ENCODE measurements at regions not wholly inside any gene's neighbourhood (a gene's known extent, or its start where the extent isn't known, plus 50 kb on each side); places are given as distances from the start of the nearest gene placed in this dataset.
A peak's percentile ranks its signal among the peaks of the same experiment; 100 is the strongest.
"Not testable (repeated sequence)": the region's sequence is repeated elsewhere in the genome, so short reads cannot be mapped to it uniquely, and the experiment has no call there.

DNA sequence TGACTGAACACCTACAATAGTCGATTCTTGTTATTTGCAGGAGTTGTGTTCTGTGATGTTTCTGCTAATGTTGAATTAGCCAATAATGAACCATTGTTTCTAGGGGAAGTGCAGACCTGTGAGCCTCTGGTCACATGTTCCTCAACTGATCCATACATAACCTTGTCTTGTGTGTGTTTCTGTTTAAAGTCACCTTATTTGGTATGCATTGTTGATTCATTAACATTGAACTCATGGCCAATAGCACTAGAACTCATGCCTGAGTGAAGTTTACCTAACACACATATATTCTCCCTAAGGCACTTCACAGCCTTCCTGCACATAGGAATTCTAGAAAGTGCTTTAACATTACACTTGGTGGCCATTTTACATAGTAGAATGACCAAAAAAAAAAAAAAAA is 271.8 kb upstream of the PLET1 start:
- peaks cover 3% of the 10 kb centered on the region for H3K27me3 Mint-ChIP-seq
- no peak overlapping the region for H3K27ac Mint-ChIP-seq
- no peak overlapping the region for H3K4me3 Mint-ChIP-seq
- no peaks in the 10 kb centered on the region for H3K4me1 Mint-ChIP-seq
- no peaks in the 10 kb centered on the region for H3K36me3 Mint-ChIP-seq
- H3K9me3 Mint-ChIP-seq, result peaks cover 0 to 2% (median 1%) of the 10 kb centered on the region in 3 donors

DNA sequence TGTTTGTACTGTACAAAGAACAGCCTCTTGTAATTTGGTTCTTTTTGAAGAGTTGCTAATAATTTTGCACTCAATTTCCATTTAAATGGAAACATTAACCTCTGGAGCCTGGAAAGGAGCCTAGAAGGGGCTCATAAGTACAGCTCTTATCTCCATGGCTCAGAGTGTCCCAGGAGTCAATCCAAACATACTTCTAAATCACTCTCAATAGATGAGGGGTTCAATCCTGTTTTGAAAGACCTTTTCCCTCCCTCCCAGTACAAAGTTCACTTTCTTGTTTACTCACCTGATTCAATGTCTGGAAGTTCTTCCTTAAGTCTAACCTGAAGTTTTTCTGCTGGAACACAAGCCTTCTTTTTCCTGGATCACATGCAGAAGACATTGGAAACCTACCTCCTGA is 273.0 kb upstream of the PLET1 start:
- Mint-ChIP-seq H3K4me3 (no peak overlapping the region), H3K36me3 (peaks cover 1% of the 10 kb centered on the region), H3K4me1 (no peaks in the 10 kb centered on the region), H3K27me3 (peaks cover 4% of the 10 kb centered on the region), H3K27ac (no peak overlapping the region), H3K9me3 (peaks cover 0 to 2% (median 1%) of the 10 kb centered on the region in 3 donors)

DNA sequence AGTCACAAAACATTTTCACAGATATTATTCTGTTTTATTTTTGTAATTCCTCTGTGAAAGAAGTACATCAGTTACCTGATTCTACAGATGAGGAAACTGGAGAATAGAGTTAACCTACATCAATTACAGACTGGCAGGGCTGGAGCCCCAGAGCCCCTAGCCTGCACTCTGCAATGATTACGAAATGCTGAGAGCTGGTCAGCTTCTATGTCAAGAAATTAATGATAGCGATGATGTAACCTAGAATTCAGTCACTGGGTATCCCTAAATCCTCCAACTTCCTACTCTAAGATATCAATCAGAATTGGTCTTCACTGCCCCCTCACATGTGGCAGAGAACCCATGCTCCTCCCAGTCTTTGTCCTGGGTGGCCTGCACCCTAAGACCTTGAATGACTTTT is 273.5 kb upstream of the PLET1 start:
- H3K36me3 Mint-ChIP-seq, result peaks cover 1% of the 10 kb centered on the region
- peaks cover 0 to 2% (median 1%) of the 10 kb centered on the region in 3 donors for H3K9me3 Mint-ChIP-seq
- H3K27me3 Mint-ChIP-seq, result peaks cover 7% of the 10 kb centered on the region
- no peak overlapping the region for H3K27ac Mint-ChIP-seq
- H3K4me1 Mint-ChIP-seq, result no peaks in the 10 kb centered on the region
- H3K4me3 Mint-ChIP-seq, result no peak overlapping the region

DNA sequence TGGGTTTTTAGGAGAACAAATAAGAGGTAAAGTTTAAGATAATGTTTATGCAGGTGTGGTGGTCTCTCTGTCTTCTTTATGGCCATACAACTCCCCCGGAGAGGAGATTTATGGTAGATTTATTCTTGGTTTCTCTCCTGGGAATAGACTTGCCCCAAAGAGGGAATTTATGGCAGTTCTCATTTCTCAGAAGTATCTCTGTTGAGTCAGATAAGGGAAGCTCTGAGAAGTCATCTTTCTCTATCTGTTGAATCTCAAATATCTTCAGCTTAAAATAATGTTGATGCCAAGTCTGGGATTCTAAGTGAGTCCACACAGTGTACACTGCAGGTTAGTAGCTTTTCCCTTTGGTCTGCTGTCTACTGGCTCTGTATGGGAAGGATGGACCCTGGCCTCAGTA is 276.4 kb upstream of the PLET1 start:
- Mint-ChIP-seq H3K4me1 (no peaks in the 10 kb centered on the region), H3K27me3 (peaks cover 7% of the 10 kb centered on the region), H3K4me3 (no peak overlapping the region), H3K9me3 (no peaks in the 10 kb centered on the region), H3K36me3 (peaks cover 1% of the 10 kb centered on the region), H3K27ac (no peak overlapping the region)

DNA sequence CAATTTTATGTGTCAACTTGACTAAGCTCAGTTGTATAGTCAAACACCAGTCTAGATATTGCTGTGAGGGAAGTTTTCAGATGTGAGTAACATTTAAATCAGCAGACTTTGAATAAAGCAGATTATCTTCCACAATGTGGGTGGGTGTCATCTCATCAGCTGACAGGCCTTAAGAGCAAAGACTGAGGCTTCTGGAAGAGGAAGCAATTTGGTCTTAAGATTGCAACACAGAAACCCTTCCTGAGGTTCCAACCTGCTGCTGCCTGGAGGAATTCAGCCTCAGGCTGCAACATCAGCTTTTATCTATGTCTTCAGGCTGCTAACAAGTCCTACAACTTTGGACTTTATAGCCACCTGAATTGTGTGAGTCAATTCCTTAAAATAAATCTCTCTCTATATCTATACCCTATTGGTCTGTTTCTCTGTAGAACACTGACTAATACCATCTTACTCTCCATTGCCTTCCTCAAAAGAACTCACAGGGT is 277.2 kb upstream of the PLET1 start:
- H3K4me1 Mint-ChIP-seq, result no peaks in the 10 kb centered on the region
- H3K4me3 Mint-ChIP-seq, result no peak overlapping the region
- H3K27me3 Mint-ChIP-seq, result peaks cover 7% of the 10 kb centered on the region

DNA sequence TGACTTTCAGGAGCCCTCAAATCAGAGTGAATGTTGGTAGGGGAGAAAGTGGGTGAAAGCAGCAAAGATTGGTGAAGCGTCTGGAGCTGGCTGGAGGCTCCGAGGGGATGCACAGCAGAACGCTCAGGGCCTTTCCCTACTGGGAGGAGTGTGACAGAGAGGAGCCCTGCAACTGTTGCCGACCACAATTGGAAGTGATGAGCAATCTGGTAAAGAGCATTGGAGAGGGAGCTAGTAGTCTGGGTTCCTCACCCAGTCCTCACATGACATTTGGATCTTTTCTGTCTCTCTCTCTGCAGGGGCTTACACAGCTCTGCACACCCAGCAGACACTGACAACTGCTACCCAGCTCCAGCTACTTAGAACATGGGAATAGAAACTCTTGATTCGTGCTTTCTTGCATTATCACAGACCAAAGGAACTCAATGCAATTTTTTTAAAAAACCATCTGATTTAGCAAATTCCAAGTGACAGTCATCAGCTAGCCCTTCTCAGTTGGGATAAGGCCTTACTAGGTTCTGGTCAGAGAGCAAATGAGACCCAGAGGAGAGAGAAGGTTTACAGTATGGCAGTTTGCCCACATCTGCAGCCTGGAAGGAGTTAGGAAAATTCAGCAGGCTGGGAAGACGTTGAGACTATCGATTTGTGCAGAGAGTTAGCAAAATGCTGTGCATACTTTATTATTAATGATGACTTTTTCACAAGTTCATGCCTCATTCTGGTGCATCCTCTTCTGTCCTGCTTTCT is 278.0 kb upstream of the PLET1 start:
- H3K9me3 Mint-ChIP-seq, result no peaks in the 10 kb centered on the region
- H3K27ac Mint-ChIP-seq, result no peak overlapping the region
- peaks cover 7% of the 10 kb centered on the region for H3K27me3 Mint-ChIP-seq
- no peaks in the 10 kb centered on the region for H3K4me1 Mint-ChIP-seq
- no peak overlapping the region for H3K4me3 Mint-ChIP-seq
- peaks cover 1% of the 10 kb centered on the region for H3K36me3 Mint-ChIP-seq

More for the DNA sequence above, 277.2 kb upstream of the PLET1 start:
- no peaks in the 10 kb centered on the region for H3K9me3 Mint-ChIP-seq
- no peak overlapping the region for H3K27ac Mint-ChIP-seq
- H3K36me3 Mint-ChIP-seq, result peaks cover 1% of the 10 kb centered on the region

DNA sequence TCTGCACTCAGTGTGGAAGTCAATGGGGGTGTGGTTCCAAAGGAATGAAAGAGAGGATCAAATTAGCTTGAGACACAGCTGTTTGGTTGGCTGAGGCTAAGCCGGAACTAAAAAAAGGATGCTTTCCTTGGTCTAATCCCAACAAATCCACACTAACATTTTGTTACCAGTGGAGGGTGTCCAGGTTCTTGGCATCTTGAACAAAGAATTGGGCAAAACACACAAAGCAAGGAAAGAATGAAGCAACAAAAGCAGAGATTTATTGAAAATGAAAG is 278.6 kb upstream of the PLET1 start:
- H3K27ac Mint-ChIP-seq, result peak overlapping the region in 1 of 3 donors; percentile 13
- not testable (repeated sequence) for H3K27me3 Mint-ChIP-seq, H3K4me3 Mint-ChIP-seq, H3K9me3 Mint-ChIP-seq, H3K4me1 Mint-ChIP-seq, H3K36me3 Mint-ChIP-seq

DNA sequence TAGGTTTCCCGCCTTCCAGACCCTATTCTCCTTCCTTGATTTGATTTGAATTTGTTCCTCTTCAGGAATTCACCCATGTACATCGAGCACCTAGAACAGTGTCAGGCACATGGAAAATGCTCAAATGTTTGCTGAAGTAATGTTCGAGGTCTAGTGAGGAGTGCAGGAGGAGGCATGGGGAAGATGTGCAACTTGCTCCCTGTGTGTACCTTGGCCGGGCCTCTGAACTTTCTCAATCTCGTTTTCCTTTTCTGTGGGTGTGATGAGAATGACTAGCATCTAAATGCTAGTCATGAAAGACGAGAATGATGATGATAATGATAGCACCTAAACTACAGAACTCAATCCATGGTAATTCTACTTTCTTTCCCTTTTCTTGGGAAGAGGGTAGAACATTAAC is 279.1 kb upstream of the PLET1 start:
- Mint-ChIP-seq H3K9me3 (no peaks in the 10 kb centered on the region), H3K36me3 (peaks cover 1% of the 10 kb centered on the region), H3K27ac (no peak overlapping the region), H3K4me1 (no peaks in the 10 kb centered on the region), H3K27me3 (peaks cover 8% of the 10 kb centered on the region), H3K4me3 (no peak overlapping the region)

DNA sequence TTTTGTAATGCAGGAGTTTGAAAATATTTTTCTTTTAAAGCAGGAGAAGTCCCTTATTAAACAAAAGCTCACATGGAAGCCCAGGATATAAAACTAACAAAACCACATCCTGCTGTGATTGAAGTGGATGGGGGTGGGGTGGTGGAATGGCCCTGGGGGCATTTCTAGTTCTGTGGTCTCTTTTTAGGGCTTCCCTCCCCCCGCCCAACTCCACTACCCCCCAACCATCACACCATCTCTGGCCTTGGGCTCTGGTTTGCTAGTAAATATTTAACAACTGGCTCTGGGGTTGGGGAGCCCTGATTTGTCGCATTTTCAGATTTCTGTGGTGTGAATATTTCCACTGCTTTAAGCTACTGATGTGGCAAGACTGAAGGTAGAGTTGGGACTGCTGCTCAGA is 279.6 kb upstream of the PLET1 start:
- Mint-ChIP-seq H3K4me1 (no peaks in the 10 kb centered on the region), H3K36me3 (peaks cover 1% of the 10 kb centered on the region), H3K27me3 (peaks cover 9% of the 10 kb centered on the region), H3K9me3 (no peaks in the 10 kb centered on the region), H3K4me3 (no peak overlapping the region), H3K27ac (no peak overlapping the region)

DNA sequence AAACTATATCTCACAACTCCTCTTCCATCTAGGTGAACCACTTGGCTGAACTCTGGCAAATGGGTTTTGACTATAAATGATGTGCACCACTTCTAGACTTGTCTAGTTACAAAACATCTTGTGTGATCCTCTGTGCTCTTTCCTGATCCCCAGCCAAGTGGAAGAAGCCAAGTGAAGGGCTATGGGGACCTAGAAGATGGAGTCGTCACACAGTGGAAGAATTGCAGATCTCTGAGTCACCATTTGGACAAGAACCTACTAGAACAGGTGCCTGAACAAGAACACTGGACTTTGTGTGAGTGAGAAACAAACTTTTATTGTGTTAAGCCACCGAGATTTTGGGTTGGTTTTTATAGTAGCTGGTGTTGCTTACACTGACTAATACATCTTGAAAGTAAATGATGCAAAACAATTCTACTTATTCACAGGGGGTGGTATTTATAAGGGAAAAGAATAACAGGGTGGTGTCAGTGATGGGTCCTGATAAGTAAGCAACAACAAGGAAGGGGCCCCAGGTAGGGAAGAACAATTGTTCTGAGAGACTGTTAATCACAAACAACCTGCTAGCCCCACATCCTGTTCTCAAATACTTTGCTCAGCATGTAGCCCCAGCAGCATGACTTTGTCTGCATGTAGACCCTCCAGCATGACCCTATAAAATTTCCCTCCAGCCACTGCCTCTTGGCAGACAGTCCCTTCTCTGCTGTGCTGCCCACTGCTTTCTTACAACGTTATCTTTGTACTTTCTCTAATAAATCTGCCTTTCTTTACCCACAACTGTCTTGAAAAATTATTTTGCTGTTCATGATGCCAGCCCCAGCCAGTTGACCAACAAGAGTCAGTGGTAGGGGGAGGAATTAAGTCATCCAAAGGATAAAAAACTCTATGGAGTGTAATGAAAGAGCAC is 280.7 kb upstream of the PLET1 start:
- Mint-ChIP-seq H3K9me3 (no peaks in the 10 kb centered on the region), H3K27ac (no peak overlapping the region), H3K4me3 (no peak overlapping the region), H3K4me1 (no peaks in the 10 kb centered on the region), H3K36me3 (peaks cover 1% of the 10 kb centered on the region), H3K27me3 (peaks cover 9% of the 10 kb centered on the region)

DNA sequence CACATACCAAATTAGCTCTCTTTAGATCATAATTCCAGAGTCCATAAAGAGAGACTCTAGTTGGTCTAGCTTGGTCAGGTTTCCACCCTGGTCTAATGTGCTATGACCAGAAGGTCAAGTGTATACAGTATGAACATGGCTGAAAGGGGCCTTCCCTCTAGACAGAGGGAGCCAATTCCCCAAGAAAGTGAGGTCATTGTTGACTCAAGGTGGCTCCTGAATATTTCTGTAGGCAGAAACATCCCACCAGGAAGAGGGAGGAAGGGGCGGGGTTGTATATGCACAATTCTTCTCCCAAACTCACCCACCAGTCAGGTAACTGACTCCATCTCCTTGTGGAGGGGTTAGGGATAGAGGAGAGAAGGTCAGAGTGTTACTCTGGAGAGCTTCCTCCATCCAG is 281.8 kb upstream of the PLET1 start:
- H3K27me3 Mint-ChIP-seq, result peaks cover 9% of the 10 kb centered on the region
- H3K36me3 Mint-ChIP-seq, result peaks cover 1% of the 10 kb centered on the region
- no peak overlapping the region for H3K4me3 Mint-ChIP-seq
- no peak overlapping the region for H3K27ac Mint-ChIP-seq
- H3K9me3 Mint-ChIP-seq, result no peaks in the 10 kb centered on the region
- no peaks in the 10 kb centered on the region for H3K4me1 Mint-ChIP-seq

DNA sequence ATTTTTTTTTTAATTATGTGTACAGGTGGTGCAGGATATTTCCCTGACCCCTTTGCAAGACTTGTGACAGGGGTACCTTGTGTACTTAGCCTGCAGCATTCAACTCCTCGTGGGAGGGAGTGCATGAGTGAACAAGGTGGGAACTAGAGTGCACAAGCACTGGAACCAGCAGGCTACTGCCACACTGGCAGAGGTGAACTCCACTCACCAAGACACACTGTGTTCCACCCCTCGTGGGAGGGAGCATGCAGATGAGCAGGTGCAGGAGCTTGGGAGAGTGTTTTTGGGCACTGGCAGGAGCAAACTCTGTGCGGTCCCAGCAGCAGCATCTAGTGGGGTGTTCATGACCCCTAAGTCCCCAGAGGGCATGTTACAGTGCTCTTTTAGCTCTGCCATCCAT is 282.7 kb upstream of the PLET1 start:
- Mint-ChIP-seq H3K36me3 (peaks cover under 1% of the 10 kb centered on the region), H3K27ac (no peak overlapping the region), H3K4me1 (no peaks in the 10 kb centered on the region), H3K4me3 (no peak overlapping the region), H3K27me3 (peaks cover 7% of the 10 kb centered on the region), H3K9me3 (no peaks in the 10 kb centered on the region)

DNA sequence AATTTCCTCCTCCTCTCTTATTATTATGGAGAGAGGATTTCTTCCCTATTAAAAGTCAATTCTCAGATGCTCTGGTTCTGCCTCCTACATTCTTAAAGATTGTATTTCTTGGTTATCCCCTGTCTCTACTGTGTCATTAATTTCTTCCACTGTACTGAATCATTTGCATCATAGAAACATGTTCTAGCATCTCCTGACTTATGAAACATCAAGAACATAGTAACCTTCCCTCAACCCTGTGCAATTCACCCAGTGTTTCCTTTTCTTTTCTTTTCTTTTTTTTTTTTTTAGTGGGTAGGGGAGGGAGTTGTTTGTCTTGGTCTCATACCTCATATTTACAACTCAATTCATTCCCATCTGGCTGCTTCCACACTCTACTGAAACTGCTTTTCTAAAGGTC is 288.0 kb upstream of the PLET1 start:
- Mint-ChIP-seq H3K27me3 (peaks cover 3% of the 10 kb centered on the region), H3K36me3 (no peaks in the 10 kb centered on the region), H3K4me3 (no peak overlapping the region), H3K27ac (no peak overlapping the region), H3K9me3 (no peaks in the 10 kb centered on the region), H3K4me1 (no peaks in the 10 kb centered on the region)

DNA sequence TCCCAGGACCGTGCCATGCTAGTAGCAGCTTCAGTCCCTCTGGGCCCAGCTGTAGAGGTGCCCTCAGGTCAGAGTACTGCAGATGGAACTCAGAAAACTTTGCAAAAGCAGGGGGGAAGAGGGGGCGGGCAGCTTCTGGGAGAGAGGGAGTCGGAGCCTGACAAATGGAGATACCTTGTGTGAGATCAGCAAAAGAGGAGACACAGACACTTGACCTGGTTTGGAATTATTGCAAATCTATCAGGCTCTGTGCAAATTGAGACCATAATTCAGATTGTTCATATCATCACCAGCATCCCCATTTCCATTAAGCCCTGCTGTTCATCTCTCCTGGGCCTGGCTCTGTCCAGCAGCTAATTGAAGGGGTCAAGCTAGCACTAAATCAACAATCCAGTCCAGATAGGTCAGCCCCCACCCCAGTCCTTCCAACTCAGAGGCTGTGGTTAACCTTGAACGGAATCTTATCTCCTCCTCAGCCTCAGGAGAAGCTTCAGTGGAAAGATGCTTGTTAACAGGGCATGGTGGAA is 292.6 kb upstream of the PLET1 start:
- H3K4me1 Mint-ChIP-seq, result no peaks in the 10 kb centered on the region
- H3K27me3 Mint-ChIP-seq, result peaks cover 1% of the 10 kb centered on the region
- no peak overlapping the region for H3K4me3 Mint-ChIP-seq
- no peaks in the 10 kb centered on the region for H3K9me3 Mint-ChIP-seq
- no peaks in the 10 kb centered on the region for H3K36me3 Mint-ChIP-seq
- H3K27ac Mint-ChIP-seq, result no peak overlapping the region

DNA sequence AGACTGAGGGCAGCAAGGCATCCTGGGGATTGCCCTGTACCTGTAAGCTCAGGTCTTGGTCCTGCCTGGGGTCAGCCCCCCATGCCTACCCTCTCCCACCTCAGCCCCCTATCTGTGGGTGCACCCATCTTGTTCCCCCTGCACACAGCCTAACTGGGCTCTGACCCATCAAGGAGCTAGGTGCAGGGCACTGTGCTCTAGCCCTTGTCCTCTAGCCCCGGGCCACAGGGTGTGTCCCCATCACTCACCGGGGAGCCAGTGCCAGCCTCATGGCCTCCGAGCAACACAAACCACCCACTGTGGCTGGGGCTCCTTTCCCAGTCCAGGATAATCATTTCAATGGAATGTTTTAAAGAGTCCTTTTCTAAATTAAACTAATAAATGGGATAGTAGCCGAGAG is 293.9 kb upstream of the PLET1 start:
- Mint-ChIP-seq H3K4me3 (no peak overlapping the region), H3K4me1 (no peaks in the 10 kb centered on the region), H3K27ac (no peak overlapping the region), H3K9me3 (no peaks in the 10 kb centered on the region), H3K27me3 (peaks cover 1% of the 10 kb centered on the region), H3K36me3 (no peaks in the 10 kb centered on the region)

Data from IgD-negative memory B cell (primary cell).